ENCODE measurements at regions not wholly inside any gene's neighbourhood (a gene's known extent, or its start where the extent isn't known, plus 50 kb on each side); places are given as distances from the start of the nearest gene placed in this dataset.
"Not testable (repeated sequence)": the region's sequence is repeated elsewhere in the genome, so short reads cannot be mapped to it uniquely, and the experiment has no call there.

- DNase-seq (ENCODE audit: low read depth): no peak
- TF ChIP-seq CTCF (IDR thresholded peaks at IDR 0.05; ENCODE audit: low read depth, low read length, missing control alignments): no peak
- H3K4me3 ChIP-seq (ENCODE audit: low read depth, low read length): no peak overlapping the region
Observed at GRCh38 chr5:101206534-101206933, 303.5 kb upstream of the ST8SIA4 start.

GRCh38 chr5:101205065-101205464 lies 302.0 kb upstream of the ST8SIA4 start:
- DNase-seq (ENCODE audit: low read depth); H3K4me3 ChIP-seq (ENCODE audit: low read depth, low read length): not testable (repeated sequence)

- not testable (repeated sequence) for DNase-seq (ENCODE audit: low read depth); H3K4me3 ChIP-seq (ENCODE audit: low read depth, low read length)
Observed at GRCh38 chr5:101180365-101180764, 277.3 kb upstream of the ST8SIA4 start.

- no peak overlapping the region for H3K4me3 ChIP-seq (ENCODE audit: low read depth, low read length)
- no peak for TF ChIP-seq CTCF (IDR thresholded peaks at IDR 0.05; ENCODE audit: low read depth, low read length, missing control alignments)
- DNase-seq (ENCODE audit: low read depth): no peak
Observed at GRCh38 chr5:101176605-101177004, 273.5 kb upstream of the ST8SIA4 start.

- H3K4me3 ChIP-seq (ENCODE audit: low read depth, low read length): no peak overlapping the region
- no peak for DNase-seq (ENCODE audit: low read depth)
- TF ChIP-seq CTCF (IDR thresholded peaks at IDR 0.05; ENCODE audit: low read depth, low read length, missing control alignments): no peak
Observed at GRCh38 chr5:101174981-101175380, 271.9 kb upstream of the ST8SIA4 start.

- no peak for TF ChIP-seq CTCF (IDR thresholded peaks at IDR 0.05; ENCODE audit: low read depth, low read length, missing control alignments)
- DNase-seq (ENCODE audit: low read depth): no peak
Observed at GRCh38 chr5:101163088-101163487, 260.0 kb upstream of the ST8SIA4 start.

GRCh38 chr5:101160002-101160401 lies 256.9 kb upstream of the ST8SIA4 start:
- no peak for DNase-seq (ENCODE audit: low read depth)
- H3K4me3 ChIP-seq (ENCODE audit: low read depth, low read length): no peak overlapping the region
- no peak for TF ChIP-seq CTCF (IDR thresholded peaks at IDR 0.05; ENCODE audit: low read depth, low read length, missing control alignments)

More at GRCh38 chr5:101163088-101163487, 260.0 kb upstream of the ST8SIA4 start:
- H3K4me3 ChIP-seq (ENCODE audit: low read depth, low read length): no peak overlapping the region

- no peak for DNase-seq (ENCODE audit: low read depth)
- no peak overlapping the region for H3K4me3 ChIP-seq (ENCODE audit: low read depth, low read length)
- no peak for TF ChIP-seq CTCF (IDR thresholded peaks at IDR 0.05; ENCODE audit: low read depth, low read length, missing control alignments)
Observed at GRCh38 chr5:101159006-101159405, 255.9 kb upstream of the ST8SIA4 start.
